ENCODE measurements at regions not wholly inside any gene's neighbourhood (a gene's known extent, or its start where the extent isn't known, plus 50 kb on each side); places are given as distances from the start of the nearest gene placed in this dataset.

- Histone ChIP-seq H3K4me1 (ENCODE audit: insufficient read depth) (no peaks in the 10 kb centered on the region), H4K20me1 (ENCODE audit: insufficient read depth, poor library complexity, severe bottlenecking) (no peaks in the 10 kb centered on the region), H3K27ac (no peak overlapping the region), H3K79me2 (no peaks in the 10 kb centered on the region), H3K36me3 (replicated peaks; ENCODE audit: insufficient read depth, low read depth) (no peaks in the 10 kb centered on the region), H2AFZ (no peak overlapping the region), H3K9me3 (ENCODE audit: low read depth) (no peaks in the 10 kb centered on the region), H3K9me2 (replicated peaks; ENCODE audit: insufficient read depth) (no peaks in the 10 kb centered on the region), H3K4me2 (no peak overlapping the region), H3K27me3 (no peaks in the 10 kb centered on the region), H3K4me3 (no peak overlapping the region)
- 25% methylated on average over 1 of the region's 1 CpG for WGBS (ENCODE audit: low lambda C conversion rate, missing lambda C conversion rate)
- peak; percentile 63 for DNase-seq (ENCODE audit: low spot score)
- TF ChIP-seq CTCF (IDR thresholded peaks at IDR 0.05; ENCODE audit: poor library complexity) (no peak), EZH2 (IDR thresholded peaks at IDR 0.05; ENCODE audit: borderline replicate concordance) (no peak), EZH2phosphoT487 (IDR thresholded peaks at IDR 0.05; ENCODE audit: low read depth, severe bottlenecking, unreplicated experiment) (peak; percentile 99)
Observed at GRCh38 chr16:76729525-76729924, 452.3 kb downstream of the CNTNAP4 start.

GRCh38 chr16:76732894-76733293, 455.7 kb downstream of the CNTNAP4 start:
- Histone ChIP-seq H3K4me1 (ENCODE audit: insufficient read depth) (no peaks in the 10 kb centered on the region), H3K27ac (no peak overlapping the region), H3K9me2 (replicated peaks; ENCODE audit: insufficient read depth) (no peaks in the 10 kb centered on the region), H3K27me3 (no peaks in the 10 kb centered on the region), H4K20me1 (ENCODE audit: insufficient read depth, poor library complexity, severe bottlenecking) (no peaks in the 10 kb centered on the region), H3K79me2 (no peaks in the 10 kb centered on the region), H3K4me3 (no peak overlapping the region), H2AFZ (no peak overlapping the region), H3K36me3 (replicated peaks; ENCODE audit: insufficient read depth, low read depth) (no peaks in the 10 kb centered on the region), H3K4me2 (no peak overlapping the region), H3K9me3 (ENCODE audit: low read depth) (no peaks in the 10 kb centered on the region)
- TF ChIP-seq EZH2 (IDR thresholded peaks at IDR 0.05; ENCODE audit: borderline replicate concordance) (no peak), EZH2phosphoT487 (IDR thresholded peaks at IDR 0.05; ENCODE audit: low read depth, severe bottlenecking, unreplicated experiment) (no peak), CTCF (IDR thresholded peaks at IDR 0.05; ENCODE audit: poor library complexity) (no peak)
- DNase-seq (ENCODE audit: low spot score): no peak

GRCh38 chr16:76741623-76742022, 449.4 kb upstream of the MON1B start:
- no peaks in the 10 kb centered on the region for H3K36me3 ChIP-seq (replicated peaks; ENCODE audit: insufficient read depth, low read depth)
- H3K27me3 ChIP-seq: no peaks in the 10 kb centered on the region
- no peak overlapping the region for H3K4me3 ChIP-seq
- H3K4me2 ChIP-seq: no peak overlapping the region
- 95% methylated on average over 4 of the region's 4 CpGs for WGBS (ENCODE audit: low lambda C conversion rate, missing lambda C conversion rate)
- no peaks in the 10 kb centered on the region for H3K9me2 ChIP-seq (replicated peaks; ENCODE audit: insufficient read depth)
- H3K27ac ChIP-seq: no peak overlapping the region
- no peaks in the 10 kb centered on the region for H4K20me1 ChIP-seq (ENCODE audit: insufficient read depth, poor library complexity, severe bottlenecking)
- H3K79me2 ChIP-seq: no peaks in the 10 kb centered on the region
- H3K9me3 ChIP-seq (ENCODE audit: low read depth): no peaks in the 10 kb centered on the region
- H3K4me1 ChIP-seq (ENCODE audit: insufficient read depth): no peaks in the 10 kb centered on the region
- no peak for DNase-seq (ENCODE audit: low spot score)
- no peak for TF ChIP-seq EZH2phosphoT487 (IDR thresholded peaks at IDR 0.05; ENCODE audit: low read depth, severe bottlenecking, unreplicated experiment)
- TF ChIP-seq CTCF (IDR thresholded peaks at IDR 0.05; ENCODE audit: poor library complexity): no peak
- TF ChIP-seq EZH2 (IDR thresholded peaks at IDR 0.05; ENCODE audit: borderline replicate concordance): no peak
- H2AFZ ChIP-seq: no peak overlapping the region

Data from hepatocyte (in vitro differentiated cells).